Activated CD4-positive, alpha-beta T cell treated with anti-CD3 and anti-CD28 coated beads, Interleukin-2, amount 50 U/mL, for 24 hours (primary cell): ENCODE measurements at regions not wholly inside any gene's neighbourhood (a gene's known extent, or its start where the extent isn't known, plus 50 kb on each side); places are given as distances from the start of the nearest gene placed in this dataset.

Source experiments
- DNase-seq, 2 donors: peaks; one replicate each; pipeline ENCODE4 v3.0.0-alpha.2; 2020; ENCODE audit warnings: low read depth in 1 of 2, low spot score in 1 of 2

DNA sequence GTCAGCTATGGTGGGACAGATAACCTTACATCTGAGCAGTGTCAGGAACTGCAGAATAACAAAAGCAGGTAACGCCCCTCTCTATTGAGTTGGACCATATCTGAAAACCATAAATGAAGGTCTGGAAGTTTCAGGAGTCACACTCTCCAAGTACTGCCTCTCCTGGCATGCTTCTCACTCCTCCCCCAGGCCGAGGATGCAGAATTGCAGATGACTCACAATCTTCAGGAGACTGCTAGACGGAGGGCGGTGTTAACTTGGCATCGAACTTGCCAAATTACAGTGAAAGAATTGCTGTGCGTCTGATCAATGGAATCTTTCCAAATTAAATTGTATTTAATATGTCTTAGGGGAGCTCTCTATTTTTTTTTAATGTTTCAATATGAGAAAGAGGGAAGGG is 67.1 kb upstream of the TRIM2 start:
- no peak for DNase-seq

DNA sequence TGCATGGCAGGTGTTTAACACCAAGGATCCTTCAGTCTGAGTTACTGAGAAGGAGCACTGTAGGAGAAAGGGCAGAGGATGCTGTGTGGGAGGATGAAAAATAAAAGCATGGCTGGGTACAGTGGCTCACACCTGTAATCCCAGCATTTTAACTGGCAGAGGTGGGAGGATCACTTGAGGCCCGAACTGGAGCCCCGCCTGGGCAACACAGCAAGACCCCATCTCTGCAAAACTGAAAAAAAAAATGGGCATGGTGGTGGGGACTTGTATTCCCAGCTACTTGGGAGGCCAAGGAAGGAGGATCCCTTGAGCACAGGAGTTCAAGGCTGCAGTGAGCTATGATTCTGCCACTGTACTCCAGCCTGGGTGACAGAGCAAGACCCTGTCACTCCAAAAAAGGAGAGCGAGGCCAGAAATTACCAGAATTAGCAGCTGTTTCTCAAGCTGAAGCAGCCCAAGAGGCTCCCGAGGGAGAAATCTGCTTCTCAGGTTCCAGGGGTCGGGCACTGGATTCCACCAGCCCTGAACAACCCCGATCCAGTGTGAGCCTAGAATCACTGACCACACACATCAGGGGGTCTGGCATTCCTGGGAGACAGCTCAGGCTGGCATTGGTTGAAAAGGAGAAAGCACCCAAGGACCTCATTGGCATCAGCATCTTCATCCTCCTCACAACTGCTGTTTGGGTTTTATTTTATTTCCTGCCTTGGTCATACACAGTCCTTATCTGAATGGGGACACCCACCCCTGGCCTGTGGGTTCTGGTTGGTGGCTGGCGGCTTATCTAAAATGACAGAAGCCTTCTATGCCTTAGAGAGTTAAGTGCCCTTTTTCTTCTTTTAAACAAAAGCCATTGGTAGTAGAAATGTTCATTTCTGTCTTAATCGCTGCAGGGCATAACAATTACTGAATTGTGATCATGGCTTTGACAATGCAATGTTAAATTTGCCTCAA is 66.3 kb upstream of the TRIM2 start:
- no peak for DNase-seq

DNA sequence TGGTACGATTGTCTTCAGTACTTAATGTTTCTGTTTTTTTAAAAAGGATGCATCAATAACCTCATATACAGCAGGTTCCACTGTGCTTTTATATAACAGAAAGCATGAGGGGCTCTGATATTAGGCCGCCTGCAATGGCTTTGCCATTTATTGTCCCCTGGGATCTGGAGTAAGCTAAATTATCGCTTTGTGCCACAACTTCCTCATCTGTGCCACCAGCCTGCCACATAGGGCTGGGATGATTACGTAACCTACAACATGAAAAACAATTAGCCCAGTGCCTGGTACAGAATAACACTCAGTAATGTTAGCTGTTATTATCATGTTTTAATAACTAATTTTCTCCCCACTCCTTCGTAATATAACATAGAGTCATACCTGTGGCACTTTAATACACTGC is 65.5 kb upstream of the TRIM2 start:
- no peak for DNase-seq

DNA sequence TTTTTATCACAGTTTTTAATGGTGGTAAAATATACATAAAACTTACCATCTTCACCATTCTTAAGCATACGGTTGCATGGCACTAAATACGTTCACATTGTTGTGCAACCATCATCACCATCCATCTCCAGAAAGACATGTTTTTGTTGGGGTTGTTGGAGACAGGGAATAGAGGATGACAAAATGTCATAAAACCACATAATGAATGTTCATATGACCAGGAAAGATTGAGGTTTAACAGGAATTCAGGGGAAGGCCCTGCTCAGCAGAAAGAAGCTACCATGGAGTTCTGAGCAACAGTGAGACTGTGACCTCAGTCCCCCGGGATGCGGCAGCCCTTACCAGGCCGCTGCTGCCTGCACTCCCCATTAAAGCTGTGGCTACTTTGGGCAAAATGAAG is 63.9 kb upstream of the TRIM2 start:
- no peak for DNase-seq

DNA sequence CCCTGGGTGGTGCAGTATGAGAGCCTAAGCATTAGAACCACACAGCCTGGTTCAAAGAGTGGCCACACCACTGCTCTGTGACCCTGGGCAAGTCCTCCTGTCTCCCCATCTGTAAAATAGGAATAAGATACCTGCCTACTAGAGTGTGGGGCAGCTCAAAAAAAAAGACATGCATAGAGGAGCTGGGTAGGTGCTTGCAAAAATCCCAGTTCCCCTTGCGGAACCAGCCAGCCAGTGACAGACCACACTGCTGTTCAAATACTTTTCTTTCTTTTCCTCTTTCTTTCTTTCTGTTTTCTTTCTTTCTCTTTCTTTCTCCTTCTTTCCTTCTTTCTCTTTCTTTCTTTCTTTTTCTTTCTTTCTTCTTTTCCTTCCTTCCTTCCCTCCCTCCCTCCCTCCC is 63.0 kb upstream of the TRIM2 start:
- no peak for DNase-seq

DNA sequence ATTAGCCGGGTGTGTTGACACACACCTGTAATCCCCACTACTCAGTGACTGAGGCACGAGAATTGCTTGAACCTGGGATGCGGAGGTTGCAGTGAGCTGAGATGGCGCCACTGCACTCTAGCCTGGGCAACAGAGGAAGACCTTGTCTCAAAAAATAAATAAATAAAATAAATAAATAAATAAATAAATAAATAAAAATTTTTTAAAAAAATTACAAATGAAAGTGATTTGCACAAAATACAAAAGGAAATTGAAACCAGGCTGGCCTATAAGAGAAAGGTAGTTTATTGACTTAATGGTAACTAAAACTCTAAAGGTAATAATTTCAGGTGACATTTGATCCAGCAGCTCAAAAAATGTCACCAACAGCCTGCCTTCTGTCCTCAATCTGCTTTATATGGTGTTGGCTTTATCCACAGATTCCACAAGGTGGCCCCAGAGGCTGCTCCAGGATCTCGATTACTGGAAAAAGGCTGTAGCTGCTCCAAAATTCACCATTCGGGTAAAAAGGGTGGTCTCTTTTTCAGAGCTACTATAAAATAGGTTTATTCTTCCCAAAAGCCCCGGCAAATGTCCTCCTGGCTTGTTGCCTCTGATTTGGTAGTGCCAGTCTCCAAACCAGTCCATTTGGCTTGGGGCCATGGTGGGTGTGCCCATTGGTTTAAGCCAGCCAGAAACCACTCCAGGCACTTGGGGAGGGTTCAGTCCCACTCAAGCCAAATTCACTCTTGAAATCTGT is 61.4 kb upstream of the TRIM2 start:
- peak in 1 of 2 donors; percentile 49 for DNase-seq

DNA sequence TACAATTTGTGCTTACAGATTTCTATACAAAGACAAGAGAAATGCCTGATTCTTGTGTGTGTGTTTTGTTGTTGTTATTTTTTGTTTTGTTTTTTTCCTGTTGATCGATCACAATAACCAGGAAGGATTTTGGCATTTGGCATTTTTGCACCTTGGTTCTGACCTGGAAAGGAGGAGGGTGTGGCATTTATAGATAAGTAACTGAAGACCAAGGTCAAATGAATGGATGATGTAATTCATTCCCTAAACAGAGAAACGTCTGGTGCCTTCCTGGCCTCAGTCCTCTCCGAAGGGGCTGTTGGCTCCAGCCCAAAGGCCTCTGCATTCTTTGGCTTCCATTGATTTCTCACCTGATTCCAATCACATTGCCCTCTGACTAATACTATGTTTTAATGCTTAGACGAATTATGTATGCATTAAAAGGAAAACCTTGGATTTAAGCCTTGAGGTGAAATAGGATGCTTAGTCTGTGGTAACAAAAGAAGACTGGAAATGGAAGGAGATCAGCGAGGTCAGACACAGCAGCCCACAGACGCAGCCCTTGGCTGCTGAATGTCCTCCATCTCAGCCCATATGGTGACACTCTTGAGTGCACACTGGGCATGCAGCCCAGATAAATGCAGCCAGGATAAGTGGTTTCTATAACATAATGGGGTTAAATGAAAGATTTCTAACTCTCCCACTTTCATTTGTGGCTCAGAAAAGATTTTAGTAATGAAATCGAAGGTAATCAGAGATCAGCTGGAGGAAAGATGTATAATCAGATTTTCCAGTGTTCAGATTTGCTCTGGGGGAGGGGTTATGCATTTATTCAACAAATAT is 60.5 kb upstream of the TRIM2 start:
- no peak for DNase-seq

DNA sequence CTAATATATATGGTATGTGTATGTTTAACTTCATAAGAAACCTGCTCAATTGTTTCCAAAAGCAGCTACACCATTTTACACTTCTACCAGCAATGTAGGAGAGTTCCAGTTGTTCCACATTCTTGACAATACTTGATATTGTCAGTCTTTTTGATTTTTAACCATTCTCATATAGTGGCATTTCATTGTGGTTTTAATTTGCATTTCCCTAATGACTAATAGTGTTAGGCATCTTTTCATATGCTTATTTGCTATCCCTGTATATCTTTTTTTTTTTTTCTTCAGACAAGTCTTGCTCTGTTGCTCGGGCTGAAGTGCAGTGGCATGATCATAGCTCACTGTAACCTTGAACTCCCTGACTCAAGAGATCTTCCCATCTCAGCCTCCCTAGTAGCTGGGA is 58.2 kb upstream of the TRIM2 start:
- no peak for DNase-seq

DNA sequence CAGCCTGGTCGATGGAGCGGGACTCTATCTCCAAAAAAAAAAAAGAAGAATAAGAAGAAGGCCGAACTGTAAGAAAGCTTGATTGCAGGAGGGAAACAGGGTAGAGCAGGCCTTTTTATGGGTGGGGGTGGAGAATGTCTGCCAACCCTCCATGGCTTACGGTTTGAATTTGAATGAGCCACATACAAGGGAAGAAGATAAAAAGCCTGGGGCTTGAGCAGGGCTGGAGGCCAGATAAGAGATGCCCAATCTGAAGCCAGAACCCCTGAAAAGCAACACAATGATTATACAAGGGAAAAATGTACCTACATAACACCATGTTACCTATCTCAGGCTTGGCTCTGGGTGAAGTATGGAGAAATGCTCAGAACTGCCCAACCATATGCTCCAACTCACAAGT is 57.3 kb upstream of the TRIM2 start:
- no peak for DNase-seq

DNA sequence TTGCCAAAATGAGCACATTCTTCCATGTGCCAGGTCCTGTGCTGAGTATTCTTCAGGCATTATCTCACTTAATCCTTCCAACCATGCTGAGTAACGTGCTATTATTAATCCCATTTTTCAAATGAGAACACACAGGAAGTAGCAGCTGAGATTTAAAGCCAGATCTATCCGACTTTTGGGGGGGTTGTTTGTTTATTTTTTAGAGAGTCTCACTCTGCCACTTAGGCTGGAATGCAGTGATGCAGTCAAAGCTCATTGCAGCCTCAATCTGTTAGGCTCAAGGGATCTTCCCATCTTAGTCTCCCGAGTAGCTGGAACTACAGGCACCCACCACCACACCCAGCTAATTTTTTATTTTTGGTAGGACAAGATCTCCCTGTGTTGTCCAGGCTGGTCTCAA is 55.5 kb upstream of the TRIM2 start:
- DNase-seq: no peak

DNA sequence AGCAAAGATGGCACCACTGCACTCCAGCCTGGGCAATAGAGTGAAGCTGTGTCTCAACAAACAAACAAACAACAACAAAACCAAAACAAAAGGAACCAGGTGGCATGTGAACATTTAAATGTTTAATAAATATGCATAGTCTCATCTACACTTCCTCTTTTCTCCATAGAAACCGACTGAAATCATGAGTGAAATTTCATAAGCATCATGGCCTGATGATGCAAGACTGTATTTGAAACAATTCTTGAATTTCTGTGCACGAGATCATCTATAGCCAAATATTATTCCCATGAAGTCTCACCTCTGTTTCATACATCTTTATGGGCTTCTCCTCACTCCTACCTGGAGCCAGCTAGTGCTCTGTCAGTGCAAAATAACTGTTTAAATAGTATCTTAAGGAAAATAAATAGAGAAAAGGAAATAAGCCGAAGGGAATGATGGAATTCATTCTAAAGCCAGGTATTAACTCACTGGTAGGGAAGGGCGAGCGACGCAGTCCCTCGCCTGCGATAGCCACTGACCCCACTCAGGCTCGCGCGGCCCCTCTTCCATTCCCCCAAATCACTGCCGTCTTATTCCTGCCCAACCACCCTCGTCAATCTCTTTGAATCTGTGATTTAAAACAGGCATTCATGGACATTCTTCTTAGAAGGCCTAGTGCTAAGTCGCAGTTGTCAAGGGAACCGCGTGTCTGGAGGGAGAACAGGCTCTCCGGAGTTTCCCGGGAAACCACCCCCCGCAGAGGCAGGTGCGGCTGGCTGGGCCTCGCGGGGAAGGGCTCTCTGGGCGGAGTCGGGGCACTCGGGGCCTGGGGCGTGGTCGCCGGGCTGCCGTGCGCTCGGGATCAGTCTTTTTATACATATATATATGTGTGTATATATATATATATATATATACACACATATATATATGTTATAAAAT is 52.4 kb upstream of the TRIM2 start:
- no peak for DNase-seq

DNA sequence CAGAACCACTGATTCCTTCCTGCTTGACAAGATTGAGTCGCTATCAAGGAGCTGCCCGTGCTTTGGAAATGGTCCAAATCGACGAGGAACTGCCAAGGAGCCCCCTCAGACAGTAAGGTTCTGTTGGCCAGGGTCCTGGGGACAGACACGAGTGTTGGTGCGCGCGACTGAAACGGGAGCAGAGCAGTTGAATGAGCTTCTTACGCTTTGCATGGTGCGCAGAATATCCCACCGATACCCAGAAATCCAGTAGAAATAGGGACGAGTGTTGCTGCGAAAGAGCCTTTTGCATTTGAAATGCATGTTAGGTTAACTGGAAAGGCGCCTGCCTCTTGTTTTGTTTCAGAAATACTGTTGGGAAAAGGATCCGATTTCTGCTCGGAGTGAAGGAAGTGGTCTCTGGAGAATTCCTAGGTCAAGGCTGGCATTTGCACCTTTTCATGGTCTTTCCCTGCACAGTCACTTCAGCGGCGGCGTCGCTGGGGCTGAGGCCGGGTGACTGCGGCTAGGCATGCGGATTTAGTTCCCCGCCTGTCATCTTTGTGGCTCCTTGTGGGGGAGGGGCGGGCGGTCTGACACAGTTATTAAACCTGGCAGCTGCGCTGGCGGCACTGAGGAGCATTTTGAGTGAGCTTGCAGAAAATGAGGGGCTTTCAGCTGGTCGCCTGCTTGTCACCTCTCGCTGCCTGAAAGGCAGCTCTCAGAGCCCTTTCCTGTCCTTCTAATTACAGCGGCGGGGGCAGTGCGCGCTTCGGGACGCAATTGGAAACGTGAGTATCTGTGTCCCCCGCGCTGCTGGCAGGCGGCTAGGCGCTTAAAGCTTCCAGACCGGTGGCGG is 51.5 kb upstream of the TRIM2 start:
- peak; percentile 43 to 53 for DNase-seq

DNA sequence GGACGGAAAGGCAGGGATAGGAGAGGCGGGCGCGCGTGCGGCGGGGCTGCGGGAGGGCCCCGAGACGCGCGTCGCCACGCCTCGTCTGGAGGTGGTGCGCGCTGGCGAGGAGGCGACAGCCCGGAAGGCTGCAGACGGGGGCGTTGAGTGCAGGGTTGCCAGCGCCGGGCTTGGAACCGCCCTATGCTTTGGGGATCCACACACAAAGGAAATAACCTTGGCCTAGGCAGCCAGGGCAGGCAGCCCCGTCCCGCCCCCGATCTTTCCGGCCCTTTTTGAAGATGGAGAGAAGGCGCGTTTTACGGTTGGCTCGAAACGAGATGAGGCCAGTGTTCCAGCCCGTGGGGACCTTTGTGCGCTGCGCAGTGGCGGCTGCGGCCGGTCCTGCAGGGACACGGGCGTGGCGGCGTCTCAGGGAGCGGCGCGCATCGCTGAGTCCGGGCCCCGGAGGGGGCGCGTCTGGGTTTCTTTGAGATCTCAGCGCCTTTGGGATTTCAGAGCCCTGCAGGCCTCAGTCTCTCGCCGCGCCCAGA is 50.8 kb upstream of the TRIM2 start:
- DNase-seq: peak; percentile 46 to 54

DNA sequence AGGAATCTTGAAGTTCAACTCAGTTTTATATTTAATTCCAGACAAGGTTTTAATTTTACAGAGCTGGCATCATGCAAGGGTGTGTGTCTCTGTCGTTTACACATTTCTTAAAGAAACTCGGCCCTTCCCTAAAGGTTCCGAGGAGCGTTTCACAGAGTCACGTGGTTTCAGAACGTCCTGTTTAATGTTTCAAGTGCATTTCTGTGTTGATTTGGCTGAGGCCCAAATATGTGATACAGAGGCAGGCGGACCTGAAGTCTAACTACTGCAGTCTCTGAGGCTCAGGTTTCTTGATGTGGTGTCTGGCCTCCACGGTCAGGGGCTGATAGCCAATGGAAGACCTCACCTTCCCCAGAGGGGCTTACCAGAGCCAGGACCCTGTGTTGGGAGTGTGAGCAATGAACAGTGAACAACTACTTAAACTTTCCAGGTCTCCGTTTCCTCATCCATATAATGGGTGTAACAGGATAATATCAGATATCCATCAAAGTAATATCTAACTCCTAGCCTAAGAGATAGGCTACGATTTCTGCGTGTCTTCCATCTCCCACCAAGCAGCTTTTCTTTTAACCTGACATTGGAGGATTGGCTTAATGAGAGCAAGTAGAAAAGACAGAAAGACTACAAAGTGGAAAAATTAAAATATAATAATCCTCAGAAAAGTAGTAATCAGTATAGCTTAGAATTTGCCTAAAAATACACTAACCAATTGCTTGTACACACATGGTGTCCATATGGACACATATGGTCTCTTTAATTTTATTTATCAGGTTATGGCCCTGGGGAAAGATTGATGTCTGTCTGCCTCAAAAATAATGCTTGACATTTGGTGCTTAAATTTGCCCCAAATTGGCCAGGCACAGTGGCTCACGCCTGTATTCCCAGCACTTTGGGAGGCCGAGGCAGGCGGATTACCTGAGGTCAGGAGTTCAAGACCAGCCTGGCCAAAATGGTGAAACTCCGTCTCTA is 50.0 kb upstream of the TRIM2 start:
- no peak for DNase-seq
